ENCODE measurements at regions not wholly inside any gene's neighbourhood (a gene's known extent, or its start where the extent isn't known, plus 50 kb on each side); places are given as distances from the start of the nearest gene placed in this dataset.

GRCh38 chr14:98551028-98551427 lies 721.0 kb downstream of the BCL11B start:
- Histone ChIP-seq H3K9me2 (ENCODE audit: insufficient read depth, low read length) (no peaks in the 10 kb centered on the region), H3K27ac (ENCODE audit: low read length) (no peak overlapping the region), H4K20me1 (ENCODE audit: insufficient read depth) (no peaks in the 10 kb centered on the region), H3K4me3 (ENCODE audit: low read length) (no peak overlapping the region), H3K36me3 (ENCODE audit: insufficient read depth, low read length) (no peaks in the 10 kb centered on the region), H3F3A (ENCODE audit: insufficient read depth, low read length, poor library complexity, severe bottlenecking) (no peaks in the 10 kb centered on the region), H2AFZ (ENCODE audit: low read depth, low read length) (no peak overlapping the region), H3K27me3 (ENCODE audit: insufficient read depth, low read depth, low read length) (no peaks in the 10 kb centered on the region), H3K79me2 (replicated peaks; ENCODE audit: insufficient read depth, low read length) (no peaks in the 10 kb centered on the region), H3K4me2 (ENCODE audit: low read length) (no peak overlapping the region), H3K9me3 (ENCODE audit: low read length) (no peaks in the 10 kb centered on the region), H3K9ac (ENCODE audit: low read length) (no peak overlapping the region)
- no peak for TF ChIP-seq SMC3 (conservative IDR thresholded peaks at IDR 0.05; ENCODE audit: poor library complexity)
- TF ChIP-seq POLR2AphosphoS5 (IDR thresholded peaks at IDR 0.05), result no peak
- TF ChIP-seq MXI1 (conservative IDR thresholded peaks at IDR 0.05; ENCODE audit: poor library complexity, severe bottlenecking), result no peak
- TF ChIP-seq EP300 (conservative IDR thresholded peaks at IDR 0.05; ENCODE audit: poor library complexity, severe bottlenecking), result no peak
- TF ChIP-seq EZH2 (IDR thresholded peaks at IDR 0.05; ENCODE audit: borderline replicate concordance, insufficient read depth, low read length, poor library complexity, severe bottlenecking), result no peak
- no peak for TF ChIP-seq REST (IDR thresholded peaks at IDR 0.05; ENCODE audit: borderline replicate concordance)
- no peak for TF ChIP-seq TAF1 (IDR thresholded peaks at IDR 0.05; ENCODE audit: low read depth)
- TF ChIP-seq CTCF (IDR thresholded peaks at IDR 0.05; ENCODE audit: poor library complexity, severe bottlenecking), result no peak
- TF ChIP-seq RAD21 (conservative IDR thresholded peaks at IDR 0.05), result no peak

GRCh38 chr14:98555440-98555839 lies 716.6 kb downstream of the BCL11B start:
- no peak overlapping the region for H3K4me2 ChIP-seq (ENCODE audit: low read length)
- H3F3A ChIP-seq (ENCODE audit: insufficient read depth, low read length, poor library complexity, severe bottlenecking), result no peaks in the 10 kb centered on the region
- no peak overlapping the region for H3K9ac ChIP-seq (ENCODE audit: low read length)
- H3K79me2 ChIP-seq (replicated peaks; ENCODE audit: insufficient read depth, low read length), result no peaks in the 10 kb centered on the region
- no peaks in the 10 kb centered on the region for H3K9me3 ChIP-seq (ENCODE audit: low read length)
- TF ChIP-seq SMC3 (conservative IDR thresholded peaks at IDR 0.05; ENCODE audit: poor library complexity), result no peak
- TF ChIP-seq CTCF (IDR thresholded peaks at IDR 0.05; ENCODE audit: poor library complexity, severe bottlenecking), result no peak
- no peak for TF ChIP-seq RAD21 (conservative IDR thresholded peaks at IDR 0.05)
- TF ChIP-seq TAF1 (IDR thresholded peaks at IDR 0.05; ENCODE audit: low read depth), result no peak
- no peak for TF ChIP-seq REST (IDR thresholded peaks at IDR 0.05; ENCODE audit: borderline replicate concordance)
- TF ChIP-seq EP300 (conservative IDR thresholded peaks at IDR 0.05; ENCODE audit: poor library complexity, severe bottlenecking), result no peak
- TF ChIP-seq POLR2AphosphoS5 (IDR thresholded peaks at IDR 0.05), result no peak
- no peak for TF ChIP-seq EZH2 (IDR thresholded peaks at IDR 0.05; ENCODE audit: borderline replicate concordance, insufficient read depth, low read length, poor library complexity, severe bottlenecking)
- TF ChIP-seq MXI1 (conservative IDR thresholded peaks at IDR 0.05; ENCODE audit: poor library complexity, severe bottlenecking), result no peak
- H2AFZ ChIP-seq (ENCODE audit: low read depth, low read length), result no peak overlapping the region
- no peaks in the 10 kb centered on the region for H4K20me1 ChIP-seq (ENCODE audit: insufficient read depth)
- no peaks in the 10 kb centered on the region for H3K27me3 ChIP-seq (ENCODE audit: insufficient read depth, low read depth, low read length)
- no peak overlapping the region for H3K27ac ChIP-seq (ENCODE audit: low read length)
- H3K9me2 ChIP-seq (ENCODE audit: insufficient read depth, low read length), result no peaks in the 10 kb centered on the region
- no peaks in the 10 kb centered on the region for H3K36me3 ChIP-seq (ENCODE audit: insufficient read depth, low read length)
- no peak overlapping the region for H3K4me3 ChIP-seq (ENCODE audit: low read length)

Data from neural cell (in vitro differentiated cells).